ENCODE measurements at regions not wholly inside any gene's neighbourhood (a gene's known extent, or its start where the extent isn't known, plus 50 kb on each side); places are given as distances from the start of the nearest gene placed in this dataset.

- H3K36me3 ChIP-seq (ENCODE audit: insufficient read depth, low read length), result no peaks in the 10 kb centered on the region
- no peak for TF ChIP-seq CTCF (IDR thresholded peaks at IDR 0.05)
- Mint-ChIP-seq H3K4me3 (no peak overlapping the region), H3K27ac (no peak overlapping the region), H3K27me3 (no peaks in the 10 kb centered on the region), H3K9me3 (peaks cover 2% of the 10 kb centered on the region), H3K36me3 (ENCODE audit: low read depth) (no peaks in the 10 kb centered on the region), H3K4me1 (ENCODE audit: low read depth) (no peaks in the 10 kb centered on the region)
- ChIA-PET CTCF (no interaction called here), POLR2A (no interaction called here)
- intact Hi-C loops (cut with DNase I, micrococcal nuclease), result no loop called here
- H3K27ac ChIP-seq (ENCODE audit: low read depth in 1 of 2, low read length in 2 of 2), result no peak overlapping the region
- no peak overlapping the region for H3K4me3 ChIP-seq (ENCODE audit: low read length)
- no peaks in the 10 kb centered on the region for H3K4me1 ChIP-seq (ENCODE audit: insufficient read depth, low read length)
- ATAC-seq (ENCODE audit: poor library complexity) (no peak), DNase-seq (no peak)
- peaks cover 0 to 7% of the 10 kb centered on the region in 2 experiments for H3K9me3 ChIP-seq (ENCODE audit: control insufficient read depth in 1 of 2, insufficient read depth in 1 of 2, low read length in 2 of 2)
- no peaks in the 10 kb centered on the region for H3K27me3 ChIP-seq (ENCODE audit: control insufficient read depth in 1 of 2, insufficient read depth in 2 of 2, low read length in 2 of 2)
Measured at GRCh38 chr10:52984169-52984568, 211.6 kb upstream of the MBL2 start.

DNA sequence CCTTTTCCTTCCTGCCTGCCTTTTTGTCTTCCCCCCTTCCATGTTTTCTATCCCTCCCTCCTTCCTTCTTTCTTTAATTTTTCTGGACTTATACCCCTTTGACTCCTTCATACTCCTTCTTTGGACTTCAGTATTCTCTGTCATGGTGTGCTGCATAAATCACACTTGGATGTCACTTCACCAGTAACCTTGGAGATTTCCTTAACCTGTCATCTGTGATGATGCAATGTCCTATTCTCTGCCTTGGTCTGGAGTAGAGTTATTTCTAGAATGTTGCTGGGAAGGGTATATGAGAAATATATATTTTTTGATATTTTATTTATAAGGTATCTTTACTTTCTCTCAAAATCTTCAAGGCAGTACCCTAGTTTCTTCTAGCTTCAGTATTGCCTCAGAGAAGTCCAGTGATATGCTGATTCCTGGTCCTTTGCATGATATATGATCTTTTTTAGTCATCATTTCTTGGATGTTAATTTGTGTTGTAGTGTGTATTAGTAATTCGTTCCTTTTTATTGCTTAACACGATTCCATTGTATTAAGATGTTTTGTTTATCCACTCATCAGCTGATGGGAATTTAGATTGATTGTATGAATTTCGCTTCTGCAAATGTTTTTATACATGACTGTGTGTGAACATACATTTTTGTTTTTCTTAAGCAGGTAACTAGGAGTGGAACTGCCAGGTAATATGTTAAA, 206.9 kb upstream of the MBL2 start:
- intact Hi-C loops (cut with DNase I, micrococcal nuclease), result no loop called here
- Histone ChIP-seq H3K27me3 (ENCODE audit: control insufficient read depth in 1 of 2, insufficient read depth in 2 of 2, low read length in 2 of 2) (no peaks in the 10 kb centered on the region), H3K4me3 (ENCODE audit: low read length) (no peak overlapping the region), H3K27ac (ENCODE audit: low read depth in 1 of 2, low read length in 2 of 2) (no peak overlapping the region), H3K9me3 (ENCODE audit: control insufficient read depth in 1 of 2, insufficient read depth in 1 of 2, low read length in 2 of 2) (peaks cover 0 to 7% of the 10 kb centered on the region in 2 experiments), H3K4me1 (ENCODE audit: insufficient read depth, low read length) (no peaks in the 10 kb centered on the region), H3K36me3 (ENCODE audit: insufficient read depth, low read length) (no peaks in the 10 kb centered on the region)
- no peak for DNase-seq
- Mint-ChIP-seq H3K4me1 (ENCODE audit: low read depth) (no peaks in the 10 kb centered on the region), H3K27ac (no peak overlapping the region), H3K27me3 (no peaks in the 10 kb centered on the region), H3K4me3 (no peak overlapping the region), H3K9me3 (peaks cover 2% of the 10 kb centered on the region), H3K36me3 (ENCODE audit: low read depth) (no peaks in the 10 kb centered on the region)
- ATAC-seq (ENCODE audit: poor library complexity), result no peak
- ChIA-PET POLR2A (no interaction called here), CTCF (no interaction called here)
- TF ChIP-seq CTCF (IDR thresholded peaks at IDR 0.05), result no peak

DNA sequence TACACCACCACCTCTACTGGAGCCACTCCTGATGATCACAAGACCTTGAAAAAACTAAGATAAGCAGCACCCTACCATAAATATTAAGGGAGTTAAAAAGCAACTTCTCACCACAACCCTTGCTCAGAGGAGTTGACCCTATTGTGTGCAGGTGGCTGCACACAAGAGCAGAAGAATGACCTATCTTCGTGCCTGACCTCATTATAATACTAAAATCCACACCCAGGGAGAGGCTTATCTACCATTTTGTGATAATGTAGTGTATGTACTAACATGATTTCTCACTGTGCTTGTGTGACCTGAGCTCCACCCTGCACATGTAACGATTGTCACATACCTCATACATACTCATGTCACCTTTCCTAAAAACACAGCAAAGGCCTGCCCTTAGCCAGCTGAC, 205.0 kb upstream of the MBL2 start:
- Histone ChIP-seq H3K36me3 (ENCODE audit: insufficient read depth, low read length) (no peaks in the 10 kb centered on the region), H3K27ac (ENCODE audit: low read depth in 1 of 2, low read length in 2 of 2) (no peak overlapping the region), H3K4me1 (ENCODE audit: insufficient read depth, low read length) (no peaks in the 10 kb centered on the region), H3K27me3 (ENCODE audit: control insufficient read depth in 1 of 2, insufficient read depth in 2 of 2, low read length in 2 of 2) (no peaks in the 10 kb centered on the region), H3K4me3 (ENCODE audit: low read length) (no peak overlapping the region), H3K9me3 (ENCODE audit: control insufficient read depth in 1 of 2, insufficient read depth in 1 of 2, low read length in 2 of 2) (peaks cover 0 to 7% of the 10 kb centered on the region in 2 experiments)
- no peaks in the 10 kb centered on the region for H3K4me1 Mint-ChIP-seq (ENCODE audit: low read depth)
- ChIA-PET CTCF (no interaction called here), POLR2A (no interaction called here)
- no peak overlapping the region for H3K27ac Mint-ChIP-seq
- DNase-seq, result no peak
- no peaks in the 10 kb centered on the region for H3K36me3 Mint-ChIP-seq (ENCODE audit: low read depth)
- H3K4me3 Mint-ChIP-seq, result no peak overlapping the region
- no peaks in the 10 kb centered on the region for H3K27me3 Mint-ChIP-seq
- TF ChIP-seq CTCF (IDR thresholded peaks at IDR 0.05), result no peak
- ATAC-seq (ENCODE audit: poor library complexity), result no peak
- intact Hi-C loops (cut with DNase I, micrococcal nuclease), result no loop called here
- peaks cover 13% of the 10 kb centered on the region for H3K9me3 Mint-ChIP-seq
